IMR-90 (cell line): ENCODE measurements at regions not wholly inside any gene's neighbourhood (a gene's known extent, or its start where the extent isn't known, plus 50 kb on each side); places are given as distances from the start of the nearest gene placed in this dataset.

ENCODE experiments used
- ATAC-seq: fragments of 200-7000 bp; cut with Tn5 transposase; 2 replicates; pipeline ENCODE4 v1.9.1; 2020; ENCODE audit warnings: low read depth, mild to moderate bottlenecking, moderate library complexity
- BruUV-seq: library from RNA; stranded (reverse); fragments of 400-500 nt; replicated peaks from 2 replicates; lab custom pipeline; 2021; lab: Mats Ljungman, UMichigan
- CTCF ChIA-PET: fragments of 300-600 bp; formaldehyde crosslinking; extraction: SDS; loops from one replicate; lab custom pipeline; 2021; ENCODE audit warnings: antibody characterized with exemption; lab: Yijun Ruan, JAX
- POLR2A ChIA-PET: fragments of 300-600 bp; sonication (Branson Sonifier 250); formaldehyde crosslinking; loops from one replicate; lab custom pipeline; 2022; ENCODE audit warnings: antibody characterized with exemption; ENCODE audit not compliant: unreplicated experiment; lab: Charles Lee
- DNase-seq: peaks from one replicate; pipeline ENCODE4 v3.0.0; 2013
- H2AFZ ChIP-seq: replicated peaks from 2 replicates; pipeline ENCODE3; 2013; ENCODE audit warnings: low read length, mild to moderate bottlenecking; ENCODE audit not compliant: poor library complexity
- H2AK5ac ChIP-seq: 2 replicates; pipeline ENCODE4 v1.6.1; 2013; ENCODE audit warnings: low read depth, low read length, inconsistent platforms
- H2AK9ac ChIP-seq: replicated peaks from 2 replicates; pipeline ENCODE3; 2013; ENCODE audit warnings: mild to moderate bottlenecking, low read depth, low read length, moderate library complexity; ENCODE audit not compliant: poor library complexity
- H2BK120ac ChIP-seq: 2 replicates; pipeline ENCODE4 v1.6.1; 2013; ENCODE audit warnings: low read depth, low read length, inconsistent platforms
- H2BK15ac ChIP-seq: 3 replicates; pipeline ENCODE4 v1.6.1; 2013; ENCODE audit warnings: low read depth, low read length, inconsistent platforms
- H2BK20ac ChIP-seq: 2 replicates; pipeline ENCODE4 v1.6.1; 2013; ENCODE audit warnings: low read depth, mild to moderate bottlenecking, inconsistent platforms, low read length, moderate library complexity
- H2BK5ac ChIP-seq: 2 replicates; pipeline ENCODE4 v1.6.1; 2013; ENCODE audit warnings: mild to moderate bottlenecking, low read depth, low read length, inconsistent platforms; ENCODE audit not compliant: poor library complexity, severe bottlenecking
- H3K14ac ChIP-seq: replicated peaks from 2 replicates; pipeline ENCODE4 v1.6.1; 2013; ENCODE audit warnings: low read depth, low read length, inconsistent platforms
- H3K18ac ChIP-seq: 2 replicates; pipeline ENCODE4 v1.6.1; 2013; ENCODE audit warnings: low read depth, low read length, control low read depth
- H3K23ac ChIP-seq: 2 replicates; pipeline ENCODE4 v1.6.1; 2013; ENCODE audit warnings: low read depth, low read length, inconsistent platforms
- H3K27ac ChIP-seq: 2 replicates; pipeline ENCODE4 v1.5.1; 2013; ENCODE audit warnings: mild to moderate bottlenecking, control low read depth, low read length; ENCODE audit not compliant: insufficient read depth
- H3K27me3 ChIP-seq: 2 replicates; pipeline ENCODE4 v1.6.1; 2013; ENCODE audit warnings: low read length; ENCODE audit not compliant: control insufficient read depth, insufficient read depth
- H3K36me3 ChIP-seq: 2 replicates; pipeline ENCODE4 v1.6.1; 2013; ENCODE audit warnings: low read length, mixed read lengths; ENCODE audit not compliant: control insufficient read depth, insufficient read depth
- H3K4ac ChIP-seq: 2 replicates; pipeline ENCODE4 v1.6.1; 2013; ENCODE audit warnings: low read depth, low read length, inconsistent platforms
- H3K4me1 ChIP-seq: 2 replicates; pipeline ENCODE4 v1.6.1; 2013; ENCODE audit warnings: low read length, mixed read lengths; ENCODE audit not compliant: control insufficient read depth, insufficient read depth
- H3K4me2 ChIP-seq: 2 replicates; pipeline ENCODE4 v1.6.1; 2013; ENCODE audit warnings: low read depth, mild to moderate bottlenecking, control low read depth, low read length, moderate library complexity
- H3K4me3 ChIP-seq: 2 replicates; pipeline ENCODE4 v1.5.1; 2013; ENCODE audit warnings: low read depth, mild to moderate bottlenecking, control low read depth, low read length, moderate library complexity; ENCODE audit not compliant: insufficient read depth
- H3K56ac ChIP-seq: 2 replicates; pipeline ENCODE4 v1.6.1; 2013; ENCODE audit warnings: low read length, inconsistent platforms; ENCODE audit not compliant: insufficient read depth; ENCODE audit errors: extremely low read depth
- H3K79me1 ChIP-seq, 2 experiments: 2 replicates each; pipeline ENCODE4 v1.6.1; 2013; ENCODE audit warnings: low read length in 2 of 2, inconsistent platforms in 1 of 2, low read depth in 1 of 2
- H3K9ac ChIP-seq: 2 replicates; pipeline ENCODE4 v1.6.1; 2013; ENCODE audit warnings: low read depth, low read length, control low read depth
- H3K9me1 ChIP-seq: 2 replicates; pipeline ENCODE4 v1.6.1; 2013; ENCODE audit warnings: low read length, inconsistent platforms; ENCODE audit not compliant: insufficient read depth
- H3K9me3 ChIP-seq: 2 replicates; pipeline ENCODE4 v1.6.1; 2013; ENCODE audit warnings: low read length; ENCODE audit not compliant: control insufficient read depth, insufficient read depth
- H4K20me1 ChIP-seq: 2 replicates; pipeline ENCODE4 v1.6.1; 2013; ENCODE audit warnings: low read length, inconsistent platforms; ENCODE audit not compliant: insufficient read depth
- H4K5ac ChIP-seq: 2 replicates; pipeline ENCODE4 v1.6.1; 2013; ENCODE audit warnings: mild to moderate bottlenecking, low read depth, low read length, control low read depth
- H4K8ac ChIP-seq, 2 experiments: 2 replicates each; pipeline ENCODE4 v1.6.1; 2013; ENCODE audit warnings: low read depth in 2 of 2, low read length in 2 of 2, control low read depth in 1 of 2, inconsistent platforms in 1 of 2
- H4K91ac ChIP-seq: 2 replicates; pipeline ENCODE4 v1.6.1; 2013; ENCODE audit warnings: low read depth, low read length, inconsistent platforms; ENCODE audit not compliant: insufficient read depth
- BHLHE40 ChIP-seq: fragments of 150-350 bp; IDR thresholded peaks from 2 replicates; pipeline ENCODE4 v1.6.1; 2016; ENCODE audit warnings: mild to moderate bottlenecking, low read depth, low read length
- CEBPB ChIP-seq: IDR thresholded peaks from 2 replicates; pipeline ENCODE4 v1.6.1; 2012; ENCODE audit warnings: low read depth, low read length, improper control_type of control experiment
- CHD1 ChIP-seq: IDR thresholded peaks from 2 replicates; pipeline ENCODE4 v1.6.1; 2012; ENCODE audit warnings: low read depth, low read length, improper control_type of control experiment
- CTCF ChIP-seq: conservative IDR thresholded peaks from 2 replicates; pipeline ENCODE4 v1.5.1; 2012; ENCODE audit warnings: mild to moderate bottlenecking, low read depth, low read length, improper control_type of control experiment
- ELK1 ChIP-seq: fragments of 150-350 bp; IDR thresholded peaks from 2 replicates; pipeline ENCODE4 v1.6.1; 2016; ENCODE audit warnings: low read depth, mild to moderate bottlenecking, low read length, moderate library complexity, borderline replicate concordance
- FOS ChIP-seq: fragments of 150-350 bp; IDR thresholded peaks from 2 replicates; pipeline ENCODE4 v1.6.1; 2016; ENCODE audit warnings: low read depth, low read length
- MAFK ChIP-seq: IDR thresholded peaks from 2 replicates; pipeline ENCODE4 v1.6.1; 2012; ENCODE audit warnings: low read depth, low read length, improper control_type of control experiment
- MAZ ChIP-seq: IDR thresholded peaks from 2 replicates; pipeline ENCODE4 v1.6.1; 2012; ENCODE audit warnings: low read depth, mild to moderate bottlenecking, low read length, improper control_type of control experiment, moderate library complexity, borderline replicate concordance
- MXI1 ChIP-seq: IDR thresholded peaks from 2 replicates; pipeline ENCODE4 v1.6.1; 2012; ENCODE audit warnings: low read depth, mild to moderate bottlenecking, low read length, moderate library complexity, borderline replicate concordance
- NFE2L2 ChIP-seq: fragments of 150-350 bp; IDR thresholded peaks from 2 replicates; pipeline ENCODE4 v1.6.1; 2016; ENCODE audit warnings: low read depth, mild to moderate bottlenecking, low read length
- POLR2A ChIP-seq: IDR thresholded peaks from 2 replicates; pipeline ENCODE4 v1.6.1; 2012; ENCODE audit warnings: mild to moderate bottlenecking, low read depth, low read length
- RAD21 ChIP-seq: IDR thresholded peaks from 2 replicates; pipeline ENCODE4 v1.6.1; 2012; ENCODE audit warnings: low read length, improper control_type of control experiment
- RFX5 ChIP-seq: IDR thresholded peaks from 2 replicates; pipeline ENCODE4 v1.8.0; 2012; ENCODE audit warnings: low read depth, mild to moderate bottlenecking, low read length, moderate library complexity
- SMC3 ChIP-seq: fragments of 150-350 bp; IDR thresholded peaks from 2 replicates; pipeline ENCODE4 v1.6.1; 2016; ENCODE audit warnings: low read depth, mild to moderate bottlenecking, antibody characterized with exemption, low read length, moderate library complexity
- USF2 ChIP-seq: fragments of 150-350 bp; IDR thresholded peaks from 2 replicates; pipeline ENCODE4 v1.6.1; 2017; ENCODE audit warnings: mild to moderate bottlenecking, antibody characterized with exemption, low read length, low read depth
- WGBS, 2 experiments: methylation state at CpG; one replicate each; pipeline versions ENCODE4 v1.1.5 to v1.1.7; 2013; ENCODE audit warnings: missing lambda C conversion rate in 2 of 2; ENCODE audit not compliant: insufficient read length in 1 of 2; ENCODE audit errors: extremely low coverage in 2 of 2; 5-methylcytosine and 5-hydroxymethylcytosine counted together
- dilution Hi-C: fragments of 300-500 bp; cut with HindIII; formaldehyde crosslinking; loops from one replicate; pipeline ENCODE4 v1.14.3; 2018; ENCODE audit warnings: low sequenced_read_pairs; ENCODE audit not compliant: unreplicated experiment
- in situ Hi-C: fragments of 300-500 bp; cut with MboI; formaldehyde crosslinking; loops from 3 replicates; pipeline ENCODE4 v1.14.3; 2019; ENCODE audit warnings: low sequenced_read_pairs, inconsistent platforms, mixed read lengths
- intact Hi-C: fragments of 100-400 bp; cut with micrococcal nuclease; formaldehyde crosslinking; loops from 2 replicates; pipeline ENCODE4 v1.10.0; 2022

GRCh38 chrX:20325786-20326388, 59.2 kb upstream of the RPS6KA3 start:
- H3K23ac ChIP-seq: no peak overlapping the region
- no peaks in the 10 kb centered on the region for H3K36me3 ChIP-seq
- no peak overlapping the region for H3K27ac ChIP-seq
- DNase-seq (no peak), ATAC-seq (no peak)
- H3K14ac ChIP-seq: no peak overlapping the region
- H2BK120ac ChIP-seq: no peak overlapping the region
- no peaks in the 10 kb centered on the region for H3K4me1 ChIP-seq
- no peak overlapping the region for H2AK9ac ChIP-seq
- no peak overlapping the region for H3K4ac ChIP-seq
- H3K4me2 ChIP-seq: no peak overlapping the region
- no peak overlapping the region for H3K9ac ChIP-seq
- no peak overlapping the region for H3K56ac ChIP-seq
- no peak overlapping the region for H2AK5ac ChIP-seq
- H2AFZ ChIP-seq: no peak overlapping the region
- H4K5ac ChIP-seq: no peak overlapping the region
- H3K4me3 ChIP-seq: no peak overlapping the region
- intact Hi-C loops (no loop called here), in situ Hi-C loops (no loop called here), dilution Hi-C loops (no loop called here)
- H4K91ac ChIP-seq: no peak overlapping the region
- no peaks in the 10 kb centered on the region for H4K20me1 ChIP-seq
- no TSS peak for BruUV-seq
- WGBS, 2 experiments: no CpG with 5 or more reads among the region's 6 CpGs
- peaks cover 13% of the 10 kb centered on the region for H3K27me3 ChIP-seq
- no peak overlapping the region for H2BK20ac ChIP-seq
- H2BK15ac ChIP-seq: no peak overlapping the region
- no peaks in the 10 kb centered on the region for H3K9me3 ChIP-seq
- ChIA-PET CTCF (no interaction called here), POLR2A (no interaction called here)
- no peak overlapping the region for H2BK5ac ChIP-seq
- H3K79me1 ChIP-seq: no peaks in the 10 kb centered on the region
- H3K18ac ChIP-seq: no peak overlapping the region
- no peak overlapping the region for H4K8ac ChIP-seq
- TF ChIP-seq CHD1 (no peak), BHLHE40 (no peak), ELK1 (no peak), CTCF (no peak), RAD21 (no peak), RFX5 (no peak), SMC3 (no peak), USF2 (no peak), POLR2A (no peak), CEBPB (no peak), NFE2L2 (no peak), MAZ (no peak), MXI1 (no peak), FOS (no peak), MAFK (no peak)
- H3K9me1 ChIP-seq: no peaks in the 10 kb centered on the region
